Peyer's patch (tissue), 4 donors: ENCODE measurements at regions not wholly inside any gene's neighbourhood (a gene's known extent, or its start where the extent isn't known, plus 50 kb on each side); places are given as distances from the start of the nearest gene placed in this dataset.

Experiments
- POLR2A ChIP-seq, 2 donors: fragments of 450-650 bp; IDR thresholded peaks; one replicate each; pipeline ENCODE4 v1.5.1; 2017; ENCODE audit warnings: antibody characterized with exemption in 2 of 2, mild to moderate bottlenecking in 2 of 2, moderate library complexity in 2 of 2
- TF ChIP-seq, protein P1 (sequence below), 6 experiments: fragments of 450-650 bp in 4 of 6; fragments of 200-600 bp in 2 of 6; sonication (generic) in 1 of 6; IDR thresholded peaks; one replicate each; pipeline ENCODE4 v1.5.1; 2017 to 2019; ENCODE audit warnings: antibody characterized with exemption in 6 of 6, mild to moderate bottlenecking in 3 of 6, moderate library complexity in 1 of 6

DNA sequence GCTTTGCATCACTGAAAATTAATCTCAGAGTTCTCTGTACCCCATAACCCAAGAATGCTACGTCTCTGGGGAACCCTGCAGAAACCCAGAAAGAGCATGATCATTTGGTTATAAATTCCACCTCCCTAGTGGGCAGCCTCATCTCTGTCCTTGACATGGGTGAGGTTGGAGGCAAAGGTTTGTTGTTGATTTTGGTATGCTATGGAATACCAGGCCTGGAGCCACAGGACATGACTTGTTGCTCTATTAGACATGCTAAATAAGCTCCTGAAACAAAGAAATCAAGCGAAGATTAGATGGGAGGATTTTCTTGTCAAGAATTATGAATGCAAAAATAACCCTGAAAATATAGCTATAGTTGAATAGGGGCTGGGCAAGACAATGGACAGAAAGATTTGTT, 197.4 kb upstream of the CAMK1G start:
- TF ChIP-seq, protein P1, sequence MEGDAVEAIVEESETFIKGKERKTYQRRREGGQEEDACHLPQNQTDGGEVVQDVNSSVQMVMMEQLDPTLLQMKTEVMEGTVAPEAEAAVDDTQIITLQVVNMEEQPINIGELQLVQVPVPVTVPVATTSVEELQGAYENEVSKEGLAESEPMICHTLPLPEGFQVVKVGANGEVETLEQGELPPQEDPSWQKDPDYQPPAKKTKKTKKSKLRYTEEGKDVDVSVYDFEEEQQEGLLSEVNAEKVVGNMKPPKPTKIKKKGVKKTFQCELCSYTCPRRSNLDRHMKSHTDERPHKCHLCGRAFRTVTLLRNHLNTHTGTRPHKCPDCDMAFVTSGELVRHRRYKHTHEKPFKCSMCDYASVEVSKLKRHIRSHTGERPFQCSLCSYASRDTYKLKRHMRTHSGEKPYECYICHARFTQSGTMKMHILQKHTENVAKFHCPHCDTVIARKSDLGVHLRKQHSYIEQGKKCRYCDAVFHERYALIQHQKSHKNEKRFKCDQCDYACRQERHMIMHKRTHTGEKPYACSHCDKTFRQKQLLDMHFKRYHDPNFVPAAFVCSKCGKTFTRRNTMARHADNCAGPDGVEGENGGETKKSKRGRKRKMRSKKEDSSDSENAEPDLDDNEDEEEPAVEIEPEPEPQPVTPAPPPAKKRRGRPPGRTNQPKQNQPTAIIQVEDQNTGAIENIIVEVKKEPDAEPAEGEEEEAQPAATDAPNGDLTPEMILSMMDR (IDR thresholded peaks at IDR 0.05), result no peak
- TF ChIP-seq POLR2A (IDR thresholded peaks at IDR 0.05), result no peak
